Vagina (tissue), 2 donors: ENCODE measurements at regions not wholly inside any gene's neighbourhood (a gene's known extent, or its start where the extent isn't known, plus 50 kb on each side); places are given as distances from the start of the nearest gene placed in this dataset.

Experiments used
- DNase-seq, 2 donors: peaks; one replicate each; pipeline ENCODE4 v3.0.0-alpha.2; 2017; ENCODE audit errors: extremely low spot score in 2 of 2
- H3K27ac ChIP-seq: fragments of 200-600 bp; sonication (generic); one replicate; pipeline ENCODE4 v1.5.1; 2019
- H3K27me3 ChIP-seq: fragments of 200-600 bp; sonication (generic); one replicate; pipeline ENCODE4 v1.5.1; 2019
- H3K36me3 ChIP-seq, 2 donors: fragments of 200-600 bp; sonication (generic); one replicate each; pipeline ENCODE4 v1.5.1; 2017 to 2019
- H3K4me1 ChIP-seq: fragments of 200-600 bp; sonication (generic); one replicate; pipeline ENCODE4 v1.5.1; 2019
- H3K4me3 ChIP-seq, 2 donors: fragments of 200-600 bp; sonication (generic); 1 replicate in 1 of 2; 2 replicates in 1 of 2; pipeline ENCODE4 v1.5.1; 2016 to 2019
- H3K9me3 ChIP-seq: fragments of 200-600 bp; sonication (generic); one replicate; pipeline ENCODE4 v1.5.1; 2019
- POLR2A ChIP-seq, 2 donors: fragments of 450-650 bp; IDR thresholded peaks; one replicate each; pipeline ENCODE4 v1.6.1; 2017; ENCODE audit warnings: antibody characterized with exemption in 2 of 2, mild to moderate bottlenecking in 2 of 2, moderate library complexity in 2 of 2
- POLR2AphosphoS5 ChIP-seq, 2 donors: sonication (generic); formaldehyde crosslinking; IDR thresholded peaks; one replicate each; pipeline ENCODE4 v1.9.0; 2017; ENCODE audit warnings: antibody characterized with exemption in 2 of 2, mild to moderate bottlenecking in 2 of 2, low read depth in 1 of 2; ENCODE audit not compliant: insufficient read depth in 1 of 2
- intact Hi-C: fragments of 100-400 bp; cut with DNase I; formaldehyde crosslinking; loops from one replicate; pipeline ENCODE4 v1.15.1; 2023
- TF ChIP-seq, protein P1 (sequence below), 3 experiments: fragments of 450-650 bp in 2 of 3; fragments of 200-600 bp in 1 of 3; sonication (generic) in 1 of 3; IDR thresholded peaks; one replicate each; pipeline ENCODE4 v1.5.1; 2017 to 2019; ENCODE audit warnings: antibody characterized with exemption in 3 of 3, mild to moderate bottlenecking in 2 of 3, moderate library complexity in 2 of 3

DNA sequence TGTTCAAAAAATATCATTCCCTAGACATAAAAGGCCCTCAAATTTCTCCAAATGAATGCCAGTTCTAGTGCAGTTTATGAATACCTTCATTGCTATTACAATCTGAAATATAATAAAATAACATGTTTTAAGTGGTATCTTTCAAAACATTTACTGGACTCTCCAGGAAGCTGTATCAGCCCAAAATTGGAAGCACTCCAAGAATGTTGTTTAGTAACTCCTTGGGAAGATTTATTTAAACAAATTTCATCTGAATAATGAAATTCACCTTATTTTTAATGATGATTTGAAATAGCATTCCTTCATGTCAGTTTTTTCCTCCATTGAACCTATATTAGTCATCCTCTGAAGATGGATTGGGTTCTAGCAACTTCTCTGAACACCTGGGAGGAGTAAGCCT is 217.2 kb upstream of the PCDH18 start:
- H3K9me3 ChIP-seq = no peaks in the 10 kb centered on the region
- TF ChIP-seq POLR2A (IDR thresholded peaks at IDR 0.05) (no peak), POLR2AphosphoS5 (IDR thresholded peaks at IDR 0.05; ENCODE audit: insufficient read depth in 1 of 2, low read depth in 1 of 2) (no peak)
- TF ChIP-seq, protein P1, sequence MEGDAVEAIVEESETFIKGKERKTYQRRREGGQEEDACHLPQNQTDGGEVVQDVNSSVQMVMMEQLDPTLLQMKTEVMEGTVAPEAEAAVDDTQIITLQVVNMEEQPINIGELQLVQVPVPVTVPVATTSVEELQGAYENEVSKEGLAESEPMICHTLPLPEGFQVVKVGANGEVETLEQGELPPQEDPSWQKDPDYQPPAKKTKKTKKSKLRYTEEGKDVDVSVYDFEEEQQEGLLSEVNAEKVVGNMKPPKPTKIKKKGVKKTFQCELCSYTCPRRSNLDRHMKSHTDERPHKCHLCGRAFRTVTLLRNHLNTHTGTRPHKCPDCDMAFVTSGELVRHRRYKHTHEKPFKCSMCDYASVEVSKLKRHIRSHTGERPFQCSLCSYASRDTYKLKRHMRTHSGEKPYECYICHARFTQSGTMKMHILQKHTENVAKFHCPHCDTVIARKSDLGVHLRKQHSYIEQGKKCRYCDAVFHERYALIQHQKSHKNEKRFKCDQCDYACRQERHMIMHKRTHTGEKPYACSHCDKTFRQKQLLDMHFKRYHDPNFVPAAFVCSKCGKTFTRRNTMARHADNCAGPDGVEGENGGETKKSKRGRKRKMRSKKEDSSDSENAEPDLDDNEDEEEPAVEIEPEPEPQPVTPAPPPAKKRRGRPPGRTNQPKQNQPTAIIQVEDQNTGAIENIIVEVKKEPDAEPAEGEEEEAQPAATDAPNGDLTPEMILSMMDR (IDR thresholded peaks at IDR 0.05) = no peak
- no peaks in the 10 kb centered on the region for H3K4me1 ChIP-seq
- no peak for DNase-seq
- H3K4me3 ChIP-seq = no peak overlapping the region
- H3K27ac ChIP-seq = no peak overlapping the region
- intact Hi-C loops = no loop called here
- no peaks in the 10 kb centered on the region for H3K36me3 ChIP-seq
- no peaks in the 10 kb centered on the region for H3K27me3 ChIP-seq

DNA sequence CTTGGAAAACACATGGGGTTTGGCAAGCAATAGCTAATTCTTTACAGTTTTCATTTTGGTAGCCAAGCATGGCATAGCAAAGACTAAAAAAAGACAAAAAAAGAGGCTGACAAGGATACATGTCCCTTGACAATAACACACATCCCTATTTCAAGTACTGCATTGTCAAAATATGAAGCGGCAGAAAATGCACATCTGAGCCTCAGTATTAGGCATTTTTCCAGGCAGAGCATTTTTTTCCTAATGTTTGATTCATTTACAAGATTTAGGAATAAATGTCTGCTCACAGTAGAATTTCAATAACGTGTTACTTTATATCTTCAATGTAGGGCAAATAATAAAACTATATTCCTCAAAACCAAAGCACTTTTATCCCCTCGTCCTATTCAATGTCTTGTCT is 216.3 kb upstream of the PCDH18 start:
- H3K27me3 ChIP-seq = no peaks in the 10 kb centered on the region

DNA sequence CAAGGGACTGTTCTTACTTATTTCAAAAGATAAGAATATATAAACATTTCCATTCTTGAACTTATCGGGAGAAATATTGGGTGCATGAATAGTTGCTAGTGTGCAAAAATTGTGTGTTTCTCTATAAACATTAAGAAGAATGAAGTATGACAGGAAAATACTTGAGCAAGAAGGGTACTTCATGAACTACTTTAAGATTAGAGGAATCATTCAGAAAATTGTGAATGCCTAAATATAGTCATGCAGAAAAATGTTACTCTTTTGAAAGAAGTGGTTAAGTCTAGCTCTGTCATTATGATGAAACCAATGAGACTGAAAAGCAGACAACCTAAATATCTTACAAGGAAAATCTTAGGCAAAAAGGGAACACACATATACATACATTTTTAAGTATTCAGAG is 207.8 kb upstream of the PCDH18 start:
- H3K4me1 ChIP-seq = no peaks in the 10 kb centered on the region
- TF ChIP-seq, protein P1 (IDR thresholded peaks at IDR 0.05) = no peak
- TF ChIP-seq POLR2A (IDR thresholded peaks at IDR 0.05) = no peak
- DNase-seq = no peak
- H3K27ac ChIP-seq = no peak overlapping the region
- no peaks in the 10 kb centered on the region for H3K9me3 ChIP-seq
- H3K4me3 ChIP-seq = no peak overlapping the region
- no peaks in the 10 kb centered on the region for H3K36me3 ChIP-seq
- intact Hi-C loops = no loop called here
- no peaks in the 10 kb centered on the region for H3K27me3 ChIP-seq

More for the DNA sequence above, 216.3 kb upstream of the PCDH18 start:
- DNase-seq = no peak
- H3K4me3 ChIP-seq = no peak overlapping the region
- no peaks in the 10 kb centered on the region for H3K9me3 ChIP-seq
- H3K4me1 ChIP-seq = no peaks in the 10 kb centered on the region
- intact Hi-C loops = no loop called here
- no peak overlapping the region for H3K27ac ChIP-seq
- TF ChIP-seq POLR2A (IDR thresholded peaks at IDR 0.05) (no peak), POLR2AphosphoS5 (IDR thresholded peaks at IDR 0.05; ENCODE audit: insufficient read depth in 1 of 2, low read depth in 1 of 2) (no peak)
- TF ChIP-seq, protein P1 (IDR thresholded peaks at IDR 0.05) = no peak
- no peaks in the 10 kb centered on the region for H3K36me3 ChIP-seq

DNA sequence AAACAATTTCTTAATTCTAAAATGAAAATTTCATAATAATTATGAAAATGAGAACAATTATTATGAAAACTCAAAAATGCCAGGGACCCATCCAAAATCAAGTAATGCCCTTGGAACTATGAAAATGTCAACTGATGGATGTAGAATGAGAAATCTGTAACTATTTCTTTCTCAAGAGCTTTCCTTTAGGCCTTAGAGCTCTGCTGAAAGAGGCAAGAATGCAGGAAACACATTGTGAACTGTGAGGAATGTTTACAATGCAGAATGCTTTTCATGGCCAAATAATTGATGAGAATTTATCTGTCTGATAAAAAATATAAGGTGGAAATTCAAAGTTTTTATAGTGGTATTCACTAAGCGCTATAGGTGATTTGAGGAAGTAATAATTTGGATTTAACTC is 207.1 kb upstream of the PCDH18 start:
- H3K4me3 ChIP-seq = no peak overlapping the region
- TF ChIP-seq POLR2AphosphoS5 (IDR thresholded peaks at IDR 0.05; ENCODE audit: insufficient read depth in 1 of 2, low read depth in 1 of 2) = no peak
- TF ChIP-seq, protein P1 (IDR thresholded peaks at IDR 0.05) = no peak
- TF ChIP-seq POLR2A (IDR thresholded peaks at IDR 0.05) = no peak
- H3K27me3 ChIP-seq = no peaks in the 10 kb centered on the region
- intact Hi-C loops = no loop called here
- DNase-seq = no peak
- H3K27ac ChIP-seq = no peak overlapping the region
- H3K9me3 ChIP-seq = no peaks in the 10 kb centered on the region
- H3K4me1 ChIP-seq = no peaks in the 10 kb centered on the region
- H3K36me3 ChIP-seq = no peaks in the 10 kb centered on the region

DNA sequence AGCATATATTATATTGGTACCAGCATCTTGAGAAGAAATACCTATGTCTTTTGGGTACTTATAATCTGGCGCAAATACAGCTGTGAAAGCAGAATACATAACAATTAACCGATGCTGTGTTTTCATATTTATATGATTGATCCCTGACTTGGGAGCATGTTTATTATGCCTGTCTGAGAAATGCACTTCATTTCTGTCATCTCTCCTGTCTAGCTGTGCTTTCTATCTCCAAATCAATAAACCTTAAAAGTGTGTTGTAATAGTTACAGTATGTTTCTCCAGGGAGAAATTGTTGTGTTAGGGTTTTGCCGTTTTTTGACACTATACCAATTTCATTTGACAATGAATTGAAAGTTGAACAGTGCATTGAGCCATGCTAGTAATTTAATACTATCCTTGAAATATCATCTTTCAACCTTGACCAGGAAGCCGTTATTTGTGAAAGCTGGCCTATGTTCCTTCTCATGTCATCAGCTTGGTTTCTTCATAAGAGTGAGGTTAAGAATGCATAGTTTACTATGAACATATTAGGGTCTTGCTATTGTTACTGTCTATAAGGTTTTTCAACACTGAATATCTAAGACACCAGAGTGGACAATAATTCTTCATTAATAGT is 206.2 kb upstream of the PCDH18 start:
- no peaks in the 10 kb centered on the region for H3K27me3 ChIP-seq
- no peak for DNase-seq
- no peaks in the 10 kb centered on the region for H3K4me1 ChIP-seq
- TF ChIP-seq POLR2AphosphoS5 (IDR thresholded peaks at IDR 0.05; ENCODE audit: insufficient read depth in 1 of 2, low read depth in 1 of 2) (no peak), POLR2A (IDR thresholded peaks at IDR 0.05) (no peak)
- TF ChIP-seq, protein P1 (IDR thresholded peaks at IDR 0.05) = no peak
- intact Hi-C loops = no loop called here
- no peaks in the 10 kb centered on the region for H3K9me3 ChIP-seq
- no peak overlapping the region for H3K27ac ChIP-seq
- no peak overlapping the region for H3K4me3 ChIP-seq
- no peaks in the 10 kb centered on the region for H3K36me3 ChIP-seq
